Heart left ventricle (tissue), 13 donors: ENCODE measurements at regions not wholly inside any gene's neighbourhood (a gene's known extent, or its start where the extent isn't known, plus 50 kb on each side); places are given as distances from the start of the nearest gene placed in this dataset.

Source experiments
- POLR2A ChIP-seq, 2 donors: fragments of 450-650 bp; IDR thresholded peaks; one replicate each; pipeline ENCODE4 v1.6.1; 2017; ENCODE audit warnings: antibody characterized with exemption in 2 of 2, mild to moderate bottlenecking in 2 of 2, moderate library complexity in 2 of 2
- TF ChIP-seq, protein P1 (sequence below), 12 donors: fragments of 200-600 bp; sonication (generic) in 4 of 12; IDR thresholded peaks; one replicate each; pipeline versions ENCODE4 v1.5.0 to v1.8.0; 2018 to 2022; ENCODE audit warnings: antibody characterized with exemption in 12 of 12, mild to moderate bottlenecking in 5 of 12
- donor health status: ischemic (EF 13 %, LVEDD 7.1; RV severe dilation, severe dysfunction).
- donor health status: DM: no; HTN: yes; CAD: no.
- donor health status: DM: no; HTN: no; CAD: no.
- donor health status: ischemic (EF 25% LVEDD 6.9; RV normal size, moderate dysfunction).
- donor health status: ischemic (EF 25% LVEDD 5.7; RV mildly dilated, moderate dysfunction).
- donor health status: ischemic (EF 35%, LVEDD 5.7; RV mildly dilated, moderate dysfunction).
- donor health status: nonischemic (EF 11% LVEDD 7.7; RV severe dilation, severe dysfunction).
- donor health status: DM: yes; HTN: yes; CAD: no.
- donor health status: PGD.
- donor health status: ischemic (EF 29% LVEDD 5.4; RV normal size, mild dysfunction).
- donor health status: nonischemic (EF 23%, LVEDD 6.1; RV moderate dilation, normal function).

DNA sequence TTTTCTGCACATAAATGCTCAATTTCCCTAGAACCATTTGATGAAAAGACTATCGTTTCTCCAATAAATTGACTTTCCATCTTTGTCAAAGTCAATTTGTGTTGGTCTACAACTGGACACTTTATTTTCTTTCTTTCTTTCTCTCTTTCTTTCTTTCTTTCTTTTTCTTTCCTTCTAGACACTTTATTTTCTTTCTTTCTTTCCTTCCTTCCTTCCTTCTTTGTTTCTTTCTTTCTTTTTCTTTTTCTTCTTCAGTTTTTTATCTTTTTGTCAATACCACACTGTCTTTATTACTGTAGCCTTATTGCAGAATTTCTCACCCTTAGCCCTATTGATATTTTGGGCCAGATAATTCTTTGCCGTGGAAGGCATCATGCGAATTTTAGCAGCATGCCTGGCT lies 73.5 kb downstream of the FASLG start:
- TF ChIP-seq, protein P1, sequence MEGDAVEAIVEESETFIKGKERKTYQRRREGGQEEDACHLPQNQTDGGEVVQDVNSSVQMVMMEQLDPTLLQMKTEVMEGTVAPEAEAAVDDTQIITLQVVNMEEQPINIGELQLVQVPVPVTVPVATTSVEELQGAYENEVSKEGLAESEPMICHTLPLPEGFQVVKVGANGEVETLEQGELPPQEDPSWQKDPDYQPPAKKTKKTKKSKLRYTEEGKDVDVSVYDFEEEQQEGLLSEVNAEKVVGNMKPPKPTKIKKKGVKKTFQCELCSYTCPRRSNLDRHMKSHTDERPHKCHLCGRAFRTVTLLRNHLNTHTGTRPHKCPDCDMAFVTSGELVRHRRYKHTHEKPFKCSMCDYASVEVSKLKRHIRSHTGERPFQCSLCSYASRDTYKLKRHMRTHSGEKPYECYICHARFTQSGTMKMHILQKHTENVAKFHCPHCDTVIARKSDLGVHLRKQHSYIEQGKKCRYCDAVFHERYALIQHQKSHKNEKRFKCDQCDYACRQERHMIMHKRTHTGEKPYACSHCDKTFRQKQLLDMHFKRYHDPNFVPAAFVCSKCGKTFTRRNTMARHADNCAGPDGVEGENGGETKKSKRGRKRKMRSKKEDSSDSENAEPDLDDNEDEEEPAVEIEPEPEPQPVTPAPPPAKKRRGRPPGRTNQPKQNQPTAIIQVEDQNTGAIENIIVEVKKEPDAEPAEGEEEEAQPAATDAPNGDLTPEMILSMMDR (IDR thresholded peaks at IDR 0.05): no peak
- no peak for TF ChIP-seq POLR2A (IDR thresholded peaks at IDR 0.05)
